Endodermal cell (in vitro differentiated cells): ENCODE measurements at regions not wholly inside any gene's neighbourhood (a gene's known extent, or its start where the extent isn't known, plus 50 kb on each side); places are given as distances from the start of the nearest gene placed in this dataset.

Source experiments
- DNase-seq: peaks from one replicate; pipeline ENCODE4 v3.0.0-alpha.2; 2017
- H3K27ac ChIP-seq: 2 replicates; pipeline ENCODE4 v1.5.1; 2013; ENCODE audit warnings: mild to moderate bottlenecking, low read depth, low read length, moderate library complexity
- H3K27me3 ChIP-seq: 2 replicates; pipeline ENCODE4 v1.6.1; 2013; ENCODE audit warnings: mild to moderate bottlenecking, low read length, moderate library complexity; ENCODE audit not compliant: insufficient read depth, control insufficient read depth, poor library complexity, severe bottlenecking
- H3K36me3 ChIP-seq: 2 replicates; pipeline ENCODE4 v1.7.0; 2013; ENCODE audit warnings: mild to moderate bottlenecking, low read length, moderate library complexity; ENCODE audit not compliant: control insufficient read depth, insufficient read depth
- H3K4me1 ChIP-seq: one replicate; pipeline ENCODE4 v1.7.0; 2013; ENCODE audit warnings: low read length; ENCODE audit not compliant: control insufficient read depth, insufficient read depth
- H3K4me3 ChIP-seq: 2 replicates; pipeline ENCODE4 v1.5.1; 2013; ENCODE audit warnings: mild to moderate bottlenecking, low read length, moderate library complexity
- H3K9ac ChIP-seq: 2 replicates; pipeline ENCODE4 v1.6.1; 2013; ENCODE audit warnings: mild to moderate bottlenecking, low read length, moderate library complexity; ENCODE audit not compliant: poor library complexity, severe bottlenecking; ENCODE audit errors: extremely low read depth
- H3K9me3 ChIP-seq: 2 replicates; pipeline ENCODE4 v1.6.1; 2013; ENCODE audit warnings: mild to moderate bottlenecking, low read length, moderate library complexity; ENCODE audit not compliant: control insufficient read depth
- H3K27ac Mint-ChIP-seq: 2 replicates; pipeline ENCODE4 v1.8.0; 2020; ENCODE audit warnings: mixed read lengths
- H3K27me3 Mint-ChIP-seq: 2 replicates; pipeline ENCODE4 v1.8.0; 2021; ENCODE audit warnings: mild to moderate bottlenecking, mixed read lengths; ENCODE audit not compliant: insufficient read depth
- H3K36me3 Mint-ChIP-seq: 2 replicates; pipeline ENCODE4 v1.8.0; 2020; ENCODE audit warnings: low read depth, mixed read lengths
- H3K4me1 Mint-ChIP-seq: 2 replicates; pipeline ENCODE4 v1.8.0; 2020; ENCODE audit warnings: mixed read lengths
- H3K4me3 Mint-ChIP-seq: 2 replicates; pipeline ENCODE4 v1.8.0; 2020; ENCODE audit warnings: mild to moderate bottlenecking, moderate library complexity, mixed read lengths
- H3K9me3 Mint-ChIP-seq: 2 replicates; pipeline ENCODE4 v1.8.0; 2020; ENCODE audit warnings: mild to moderate bottlenecking, mixed read lengths
- CTCF ChIP-seq: fragments of 200-600 bp; sonication (generic); conservative IDR thresholded peaks from 2 replicates; pipeline ENCODE4 v1.5.0; 2021; ENCODE audit warnings: antibody characterized with exemption, mild to moderate bottlenecking
- WGBS, 2 experiments: methylation state at CpG; one replicate each; pipeline versions ENCODE4 v1.1.5 to v1.1.7; 2013; ENCODE audit warnings: missing lambda C conversion rate in 2 of 2, mixed read lengths in 1 of 2; ENCODE audit not compliant: insufficient coverage in 1 of 2, insufficient read length in 1 of 2; 5-methylcytosine and 5-hydroxymethylcytosine counted together

- TF ChIP-seq CTCF = no peak
- Histone ChIP-seq H3K9ac (no peak overlapping the region), H3K4me1 (no peaks in the 10 kb centered on the region), H3K27me3 (no peaks in the 10 kb centered on the region), H3K9me3 (no peaks in the 10 kb centered on the region), H3K4me3 (no peak overlapping the region), H3K27ac (no peak overlapping the region), H3K36me3 (no peaks in the 10 kb centered on the region)
- Mint-ChIP-seq H3K4me3 (no peak overlapping the region), H3K36me3 (no peaks in the 10 kb centered on the region), H3K27ac (no peak overlapping the region), H3K4me1 (peaks cover 5% of the 10 kb centered on the region), H3K27me3 (no peaks in the 10 kb centered on the region), H3K9me3 (peaks cover 3% of the 10 kb centered on the region)
- no peak for DNase-seq
- 95 to 100% methylated on average over 1 to 2 of the region's 2 CpGs for WGBS, 2 experiments
These were observed 561.5 kb downstream of the ANKRD50 start for GRCh38 chr4:124151031-124151430.

- no peak for DNase-seq
- Histone ChIP-seq H3K4me3 (no peak overlapping the region), H3K4me1 (no peaks in the 10 kb centered on the region), H3K36me3 (no peaks in the 10 kb centered on the region), H3K27me3 (no peaks in the 10 kb centered on the region), H3K9ac (no peak overlapping the region), H3K9me3 (no peaks in the 10 kb centered on the region), H3K27ac (no peak overlapping the region)
- Mint-ChIP-seq H3K36me3 (no peaks in the 10 kb centered on the region), H3K4me1 (peaks cover 5% of the 10 kb centered on the region), H3K9me3 (peaks cover 3% of the 10 kb centered on the region), H3K27me3 (no peaks in the 10 kb centered on the region), H3K4me3 (no peak overlapping the region), H3K27ac (no peak overlapping the region)
- no peak for TF ChIP-seq CTCF
- 84 to 93% methylated on average over 6 to 7 of the region's 8 CpGs for WGBS, 2 experiments
These were observed 560.4 kb downstream of the ANKRD50 start for GRCh38 chr4:124152132-124152531.

- Histone ChIP-seq H3K27me3 (no peaks in the 10 kb centered on the region), H3K9me3 (no peaks in the 10 kb centered on the region), H3K4me3 (no peak overlapping the region), H3K36me3 (no peaks in the 10 kb centered on the region), H3K9ac (no peak overlapping the region), H3K27ac (no peak overlapping the region), H3K4me1 (no peaks in the 10 kb centered on the region)
- Mint-ChIP-seq H3K36me3 (no peaks in the 10 kb centered on the region), H3K9me3 (peaks cover 3% of the 10 kb centered on the region), H3K4me1 (no peaks in the 10 kb centered on the region), H3K27me3 (no peaks in the 10 kb centered on the region), H3K4me3 (no peak overlapping the region), H3K27ac (no peak overlapping the region)
- no peak for DNase-seq
- 86 to 95% methylated on average over 1 of the region's 1 CpG for WGBS, 2 experiments
- TF ChIP-seq CTCF = no peak
These were observed 557.3 kb downstream of the ANKRD50 start for GRCh38 chr4:124155239-124155638.
